ENCODE measurements at regions not wholly inside any gene's neighbourhood (a gene's known extent, or its start where the extent isn't known, plus 50 kb on each side); places are given as distances from the start of the nearest gene placed in this dataset.

- TF ChIP-seq, protein P1, sequence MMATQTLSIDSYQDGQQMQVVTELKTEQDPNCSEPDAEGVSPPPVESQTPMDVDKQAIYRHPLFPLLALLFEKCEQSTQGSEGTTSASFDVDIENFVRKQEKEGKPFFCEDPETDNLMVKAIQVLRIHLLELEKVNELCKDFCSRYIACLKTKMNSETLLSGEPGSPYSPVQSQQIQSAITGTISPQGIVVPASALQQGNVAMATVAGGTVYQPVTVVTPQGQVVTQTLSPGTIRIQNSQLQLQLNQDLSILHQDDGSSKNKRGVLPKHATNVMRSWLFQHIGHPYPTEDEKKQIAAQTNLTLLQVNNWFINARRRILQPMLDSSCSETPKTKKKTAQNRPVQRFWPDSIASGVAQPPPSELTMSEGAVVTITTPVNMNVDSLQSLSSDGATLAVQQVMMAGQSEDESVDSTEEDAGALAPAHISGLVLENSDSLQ (IDR thresholded peaks at IDR 0.05) = no peak
- TF ChIP-seq L3MBTL2 (conservative IDR thresholded peaks at IDR 0.05) (no peak), FOXA1 (IDR thresholded peaks at IDR 0.05) (no peak), FOXK2 (IDR thresholded peaks at IDR 0.05) (no peak), BHLHE40 (IDR thresholded peaks at IDR 0.05; ENCODE audit: borderline replicate concordance) (no peak), NFRKB (IDR thresholded peaks at IDR 0.05) (no peak), ZNF384 (IDR thresholded peaks at IDR 0.05) (no peak)
Measured at GRCh38 chr16:35186045-35186759, 1726.8 kb downstream of the TP53TG3F start.

Data from HEK293T (cell line).